K562 (cell line): ENCODE measurements at regions not wholly inside any gene's neighbourhood (a gene's known extent, or its start where the extent isn't known, plus 50 kb on each side); places are given as distances from the start of the nearest gene placed in this dataset.

Source experiments
- ATAC-seq: fragments of 200-7000 bp; cut with Tn5 transposase; 3 replicates; pipeline ENCODE4 v1.9.1; 2020; ENCODE audit warnings: moderate library complexity
- BruUV-seq: library from RNA; stranded (reverse); fragments of 400-500 nt; replicated peaks from 2 replicates; lab custom pipeline; 2021; lab: Mats Ljungman, UMichigan
- CTCF ChIA-PET: fragments of 300-600 bp; formaldehyde crosslinking; extraction: SDS; loops from one replicate; lab custom pipeline; 2021; ENCODE audit warnings: low intra/inter-chr PET ratio; lab: Yijun Ruan, JAX
- POLR2A ChIA-PET: fragments of 300-600, 350-650 bp; sonication (Branson Sonifier 250); formaldehyde crosslinking; extraction: SDS; loops from one replicate; lab custom pipeline; 2021; ENCODE audit warnings: antibody characterized with exemption, inconsistent platforms; lab: Yijun Ruan, JAX
- DNase-seq, 4 experiments: peaks; one replicate each; pipeline versions ENCODE4 v3.0.0 to v3.0.0-alpha.2; 2011 to 2018; ENCODE audit warnings: low spot score in 3 of 4, mixed read lengths in 3 of 4; ENCODE audit errors: extremely low read depth in 1 of 4
- FAIRE-seq: peaks from 2 replicates; lab custom pipeline; 2011; peaks lifted over from hg19 to GRCh38; lab: Jason Lieb, UNC
- H2AFZ ChIP-seq: 2 replicates; pipeline ENCODE4 v1.6.0; 2011; ENCODE audit warnings: low read depth, low read length, control low read depth, inconsistent platforms
- H3K27ac ChIP-seq: fragments of 200-600 bp; 3 replicates; pipeline ENCODE4 v1.8.0; 2011; ENCODE audit warnings: low read depth, mild to moderate bottlenecking, control low read depth, inconsistent platforms, low read length, moderate library complexity, mixed read lengths; ENCODE audit errors: extremely low read depth
- H3K27me3 ChIP-seq, 2 experiments: fragments of 300-600 bp in 1 of 2; 2 replicates in 1 of 2; 3 replicates in 1 of 2; pipeline versions ENCODE4 v1.6.0 to v1.8.0; 2011; ENCODE audit warnings: inconsistent platforms in 2 of 2, low read length in 2 of 2, mild to moderate bottlenecking in 1 of 2, mixed read lengths in 1 of 2, moderate library complexity in 1 of 2; ENCODE audit not compliant: control insufficient read depth in 2 of 2, insufficient read depth in 2 of 2
- H3K36me3 ChIP-seq: fragments of 300-600 bp; 3 replicates; pipeline ENCODE4 v1.8.0; 2011; ENCODE audit warnings: mild to moderate bottlenecking, low read length, inconsistent platforms; ENCODE audit not compliant: control insufficient read depth, insufficient read depth
- H3K4me1 ChIP-seq, 2 experiments: fragments of 200-600 bp in 1 of 2; replicated peaks in 1 of 2; 2 replicates in 1 of 2; 3 replicates in 1 of 2; pipeline versions ENCODE4 v1.5.1 to v1.8.0; 2011; ENCODE audit warnings: inconsistent platforms in 2 of 2, low read length in 2 of 2, mild to moderate bottlenecking in 1 of 2, mixed read lengths in 1 of 2, moderate library complexity in 1 of 2; ENCODE audit not compliant: control insufficient read depth in 2 of 2, insufficient read depth in 2 of 2
- H3K4me2 ChIP-seq: 2 replicates; pipeline ENCODE4 v1.6.1; 2011; ENCODE audit warnings: low read length, control low read depth, inconsistent platforms, mixed read lengths; ENCODE audit not compliant: insufficient read depth
- H3K4me3 ChIP-seq: fragments of 200-600 bp; sonication (generic), shearing (Covaris generic); 2 replicates; pipeline ENCODE4 v1.5.1; 2016; ENCODE audit warnings: control low read depth, inconsistent platforms
- H3K79me2 ChIP-seq: fragments of 200-600 bp; 3 replicates; pipeline ENCODE4 v1.8.0; 2011; ENCODE audit warnings: low read length, inconsistent platforms; ENCODE audit not compliant: control insufficient read depth, insufficient read depth
- H3K9ac ChIP-seq, 2 experiments: 2 replicates each; pipeline versions ENCODE4 v1.6.0 to v1.6.1; 2011; ENCODE audit warnings: low read depth in 2 of 2, low read length in 2 of 2, control low read depth in 1 of 2, inconsistent platforms in 1 of 2, mild to moderate bottlenecking in 1 of 2, mixed read lengths in 1 of 2; ENCODE audit not compliant: insufficient read depth in 1 of 2
- H3K9me1 ChIP-seq: one replicate; pipeline ENCODE4 v1.6.0; 2011; ENCODE audit warnings: inconsistent platforms, mild to moderate bottlenecking, low read length, moderate library complexity; ENCODE audit not compliant: control insufficient read depth, insufficient read depth
- H3K9me3 ChIP-seq: replicated peaks from 2 replicates; pipeline ENCODE4 v1.5.1; 2011; ENCODE audit warnings: low read depth, low read length, inconsistent platforms; ENCODE audit not compliant: control insufficient read depth, insufficient read depth
- H4K20me1 ChIP-seq: replicated peaks from 2 replicates; pipeline ENCODE4 v1.6.1; 2011; ENCODE audit warnings: low read length, inconsistent platforms, mixed read lengths; ENCODE audit not compliant: control insufficient read depth, insufficient read depth
- ASH1L ChIP-seq: fragments of 450-650 bp; IDR thresholded peaks from 2 replicates; pipeline ENCODE4 v1.6.1; 2018; ENCODE audit warnings: borderline replicate concordance, mild to moderate bottlenecking, low read depth; ENCODE audit not compliant: partially characterized antibody
- CBX1 ChIP-seq: sonication (generic); IDR thresholded peaks from 2 replicates; pipeline ENCODE4 v1.6.1; 2016; ENCODE audit warnings: antibody characterized with exemption, low read depth, mild to moderate bottlenecking
- CREBBP ChIP-seq: IDR thresholded peaks from one replicate; pipeline ENCODE4 v1.6.1; 2012; ENCODE audit warnings: low read depth, mild to moderate bottlenecking, control low read depth, inconsistent platforms, low read length
- DIDO1 ChIP-seq: fragments of 450-650 bp; IDR thresholded peaks from 2 replicates; pipeline ENCODE4 v1.6.1; 2016; ENCODE audit warnings: low read depth, missing biosample characterization, missing genetic modification characterization
- HDAC8 ChIP-seq: fragments of 450-650 bp; IDR thresholded peaks from 2 replicates; pipeline ENCODE4 v1.6.1; 2016; ENCODE audit warnings: mild to moderate bottlenecking, missing genetic modification characterization, moderate library complexity, missing compliant biosample characterization
- PBX2 ChIP-seq, 2 experiments: IDR thresholded peaks in 1 of 2; conservative IDR thresholded peaks in 1 of 2; 2 replicates each; pipeline ENCODE4 v1.6.1; 2016; ENCODE audit warnings: low read depth in 2 of 2, mild to moderate bottlenecking in 1 of 2, missing compliant biosample characterization in 1 of 2, missing genetic modification characterization in 1 of 2, moderate library complexity in 1 of 2
- PTRF ChIP-seq: fragments of 450-650 bp; IDR thresholded peaks from 2 replicates; pipeline ENCODE4 v1.6.1; 2016; ENCODE audit warnings: mild to moderate bottlenecking, missing genetic modification characterization, missing compliant biosample characterization
- SMAD3 ChIP-seq: fragments of 450-650 bp; formaldehyde crosslinking; conservative IDR thresholded peaks from 2 replicates; pipeline ENCODE4 v1.4.0; 2020; ENCODE audit warnings: mild to moderate bottlenecking
- TBL1XR1 ChIP-seq, 2 experiments: IDR thresholded peaks; 2 replicates each; pipeline ENCODE4 v1.6.1; 2012; ENCODE audit warnings: improper control_type of control experiment in 2 of 2, low read length in 2 of 2, mild to moderate bottlenecking in 1 of 2
- ZHX1 ChIP-seq: fragments of 150-350 bp; conservative IDR thresholded peaks from 2 replicates; pipeline ENCODE4 v1.6.1; 2014; ENCODE audit warnings: low read length
- ZNF431 ChIP-seq: sonication (generic); formaldehyde crosslinking; IDR thresholded peaks from 2 replicates; pipeline ENCODE4 v1.8.0; 2022; ENCODE audit warnings: mild to moderate bottlenecking, missing genetic modification reagents
- WGBS: fragments of 100-300 bp; shearing (Covaris generic); methylation state at CpG from one replicate; pipeline ENCODE4 v1.1.6; 2016; ENCODE audit warnings: low coverage, mixed read lengths; ENCODE audit not compliant: insufficient coverage; ENCODE audit errors: missing lambda C conversion rate; 5-methylcytosine and 5-hydroxymethylcytosine counted together
- in situ Hi-C: fragments of 300-500 bp; cut with MboI; formaldehyde crosslinking; loops from 4 replicates; pipeline ENCODE4 v1.15.0; 2018; ENCODE audit warnings: inconsistent platforms, mixed read lengths
- intact Hi-C: fragments of 100-400 bp; cut with micrococcal nuclease; formaldehyde crosslinking; loops from 2 replicates; pipeline ENCODE4 v1.14.2; 2022

GRCh38 chr2:167758292-167758691 lies 489.1 kb downstream of the STK39 start:
- FAIRE-seq (no peak), ATAC-seq (no peak), DNase-seq (no peak)
- no peaks in the 10 kb centered on the region for H3K9me3 ChIP-seq
- H3K4me2 ChIP-seq: no peak overlapping the region
- no peak overlapping the region for H3K27ac ChIP-seq
- no peak overlapping the region for H3K4me3 ChIP-seq
- no peaks in the 10 kb centered on the region for H3K9me1 ChIP-seq
- intact Hi-C loops (no loop called here), in situ Hi-C loops (no loop called here)
- H3K36me3 ChIP-seq: no peaks in the 10 kb centered on the region
- no peak overlapping the region for H3K9ac ChIP-seq
- no peaks in the 10 kb centered on the region for H3K4me1 ChIP-seq
- H3K27me3 ChIP-seq: no peaks in the 10 kb centered on the region
- H2AFZ ChIP-seq: no peak overlapping the region
- no TSS peak for BruUV-seq
- ChIA-PET POLR2A (no interaction called here), CTCF (no interaction called here)
- H4K20me1 ChIP-seq: no peaks in the 10 kb centered on the region
- TF ChIP-seq CBX1 (no peak), SMAD3 (CRISPR knock-in tag) (no peak), PBX2 (CRISPR knock-in tag; IDR thresholded peaks at IDR 0.05; ENCODE audit: low read depth) (no peak), PBX2 (tag; conservative IDR thresholded peaks at IDR 0.05; ENCODE audit: low read depth) (no peak), TBL1XR1 (IDR thresholded peaks at IDR 0.05; ENCODE audit: low read length in 2 of 2) (no peak), CREBBP (no peak), DIDO1 (tag) (no peak), PTRF (no peak), ZNF431 (no peak), HDAC8 (tag) (no peak), ZHX1 (no peak), ASH1L (no peak)
- WGBS: 0% methylated on average over 6 of the region's 6 CpGs
- H3K79me2 ChIP-seq: no peaks in the 10 kb centered on the region
